K562 (cell line): ENCODE measurements at regions not wholly inside any gene's neighbourhood (a gene's known extent, or its start where the extent isn't known, plus 50 kb on each side); places are given as distances from the start of the nearest gene placed in this dataset.

Experiments used
- ATAC-seq: fragments of 200-7000 bp; cut with Tn5 transposase; 3 replicates; pipeline ENCODE4 v1.9.1; 2020; ENCODE audit warnings: moderate library complexity
- BruUV-seq: library from RNA; stranded (reverse); fragments of 400-500 nt; replicated peaks from 2 replicates; lab custom pipeline; 2021; lab: Mats Ljungman, UMichigan
- CTCF ChIA-PET: fragments of 300-600 bp; formaldehyde crosslinking; extraction: SDS; loops from one replicate; lab custom pipeline; 2021; ENCODE audit warnings: low intra/inter-chr PET ratio; lab: Yijun Ruan, JAX
- POLR2A ChIA-PET: fragments of 300-600, 350-650 bp; sonication (Branson Sonifier 250); formaldehyde crosslinking; extraction: SDS; loops from one replicate; lab custom pipeline; 2021; ENCODE audit warnings: antibody characterized with exemption, inconsistent platforms; lab: Yijun Ruan, JAX
- DNase-seq, 4 experiments: peaks; one replicate each; pipeline versions ENCODE4 v3.0.0 to v3.0.0-alpha.2; 2011 to 2018; ENCODE audit warnings: low spot score in 3 of 4, mixed read lengths in 3 of 4; ENCODE audit errors: extremely low read depth in 1 of 4
- FAIRE-seq: peaks from 2 replicates; lab custom pipeline; 2011; peaks lifted over from hg19 to GRCh38; lab: Jason Lieb, UNC
- H2AFZ ChIP-seq: 2 replicates; pipeline ENCODE4 v1.6.0; 2011; ENCODE audit warnings: low read depth, low read length, control low read depth, inconsistent platforms
- H3K27ac ChIP-seq: fragments of 200-600 bp; 3 replicates; pipeline ENCODE4 v1.8.0; 2011; ENCODE audit warnings: low read depth, mild to moderate bottlenecking, control low read depth, inconsistent platforms, low read length, moderate library complexity, mixed read lengths; ENCODE audit errors: extremely low read depth
- H3K27me3 ChIP-seq, 2 experiments: fragments of 300-600 bp in 1 of 2; 2 replicates in 1 of 2; 3 replicates in 1 of 2; pipeline versions ENCODE4 v1.6.0 to v1.8.0; 2011; ENCODE audit warnings: inconsistent platforms in 2 of 2, low read length in 2 of 2, mild to moderate bottlenecking in 1 of 2, mixed read lengths in 1 of 2, moderate library complexity in 1 of 2; ENCODE audit not compliant: control insufficient read depth in 2 of 2, insufficient read depth in 2 of 2
- H3K36me3 ChIP-seq: fragments of 300-600 bp; 3 replicates; pipeline ENCODE4 v1.8.0; 2011; ENCODE audit warnings: mild to moderate bottlenecking, low read length, inconsistent platforms; ENCODE audit not compliant: control insufficient read depth, insufficient read depth
- H3K4me1 ChIP-seq, 2 experiments: fragments of 200-600 bp in 1 of 2; replicated peaks in 1 of 2; 2 replicates in 1 of 2; 3 replicates in 1 of 2; pipeline versions ENCODE4 v1.5.1 to v1.8.0; 2011; ENCODE audit warnings: inconsistent platforms in 2 of 2, low read length in 2 of 2, mild to moderate bottlenecking in 1 of 2, mixed read lengths in 1 of 2, moderate library complexity in 1 of 2; ENCODE audit not compliant: control insufficient read depth in 2 of 2, insufficient read depth in 2 of 2
- H3K4me2 ChIP-seq: 2 replicates; pipeline ENCODE4 v1.6.1; 2011; ENCODE audit warnings: low read length, control low read depth, inconsistent platforms, mixed read lengths; ENCODE audit not compliant: insufficient read depth
- H3K4me3 ChIP-seq: fragments of 200-600 bp; sonication (generic), shearing (Covaris generic); 2 replicates; pipeline ENCODE4 v1.5.1; 2016; ENCODE audit warnings: control low read depth, inconsistent platforms
- H3K79me2 ChIP-seq: fragments of 200-600 bp; 3 replicates; pipeline ENCODE4 v1.8.0; 2011; ENCODE audit warnings: low read length, inconsistent platforms; ENCODE audit not compliant: control insufficient read depth, insufficient read depth
- H3K9ac ChIP-seq, 2 experiments: 2 replicates each; pipeline versions ENCODE4 v1.6.0 to v1.6.1; 2011; ENCODE audit warnings: low read depth in 2 of 2, low read length in 2 of 2, control low read depth in 1 of 2, inconsistent platforms in 1 of 2, mild to moderate bottlenecking in 1 of 2, mixed read lengths in 1 of 2; ENCODE audit not compliant: insufficient read depth in 1 of 2
- H3K9me1 ChIP-seq: one replicate; pipeline ENCODE4 v1.6.0; 2011; ENCODE audit warnings: inconsistent platforms, mild to moderate bottlenecking, low read length, moderate library complexity; ENCODE audit not compliant: control insufficient read depth, insufficient read depth
- H3K9me3 ChIP-seq: replicated peaks from 2 replicates; pipeline ENCODE4 v1.5.1; 2011; ENCODE audit warnings: low read depth, low read length, inconsistent platforms; ENCODE audit not compliant: control insufficient read depth, insufficient read depth
- H4K20me1 ChIP-seq: replicated peaks from 2 replicates; pipeline ENCODE4 v1.6.1; 2011; ENCODE audit warnings: low read length, inconsistent platforms, mixed read lengths; ENCODE audit not compliant: control insufficient read depth, insufficient read depth
- ATF3 ChIP-seq, 2 experiments: fragments of 450-650 bp in 1 of 2; sonication (generic) in 1 of 2; formaldehyde crosslinking in 1 of 2; IDR thresholded peaks in 1 of 2; conservative IDR thresholded peaks in 1 of 2; 2 replicates each; pipeline versions ENCODE4 v1.6.1 to v1.8.1; 2016 to 2023; ENCODE audit warnings: mild to moderate bottlenecking in 2 of 2, moderate library complexity in 2 of 2, inconsistent platforms in 1 of 2, missing genetic modification reagents in 1 of 2
- BRF1 ChIP-seq: IDR thresholded peaks from 3 replicates; pipeline ENCODE4 v1.6.1; 2011; ENCODE audit warnings: borderline replicate concordance, mild to moderate bottlenecking; ENCODE audit not compliant: insufficient read length; ENCODE audit errors: extremely low read depth
- CEBPB ChIP-seq: fragments of 450-650 bp; IDR thresholded peaks from 2 replicates; pipeline ENCODE4 v1.6.1; 2016; ENCODE audit warnings: missing genetic modification characterization, missing compliant biosample characterization
- CEBPG ChIP-seq, 3 experiments: fragments of 200-800 bp in 1 of 3; sonication (Bioruptor generic) in 1 of 3; sonication (generic) in 1 of 3; formaldehyde crosslinking in 1 of 3; IDR thresholded peaks in 2 of 3; conservative IDR thresholded peaks in 1 of 3; 2 replicates each; pipeline versions ENCODE4 v1.6.1 to v1.8.0; 2016 to 2022; ENCODE audit warnings: missing compliant biosample characterization in 2 of 3, missing genetic modification characterization in 2 of 3, mild to moderate bottlenecking in 1 of 3, missing genetic modification reagents in 1 of 3
- FOXP4 ChIP-seq: sonication (generic); formaldehyde crosslinking; IDR thresholded peaks from 2 replicates; pipeline ENCODE4 v1.8.0; 2022; ENCODE audit warnings: mild to moderate bottlenecking, missing genetic modification reagents, borderline replicate concordance
- HDAC1 ChIP-seq, 2 experiments: fragments of 450-650 bp; IDR thresholded peaks; 2 replicates each; pipeline ENCODE4 v1.6.1; 2016 to 2017; ENCODE audit warnings: inconsistent platforms in 1 of 2, mild to moderate bottlenecking in 1 of 2, moderate library complexity in 1 of 2
- NR3C1 ChIP-seq: sonication (generic); formaldehyde crosslinking; IDR thresholded peaks from 2 replicates; pipeline ENCODE4 v1.8.1; 2022; ENCODE audit warnings: missing genetic modification reagents
- RBM17 ChIP-seq: fragments of 200-400 bp; formaldehyde crosslinking; IDR thresholded peaks from 2 replicates; pipeline ENCODE4 v1.6.1; 2017; ENCODE audit warnings: low read depth, mild to moderate bottlenecking, low read length, borderline replicate concordance
- RFX1 ChIP-seq: fragments of 450-650 bp; IDR thresholded peaks from 2 replicates; pipeline ENCODE4 v1.6.1; 2016; ENCODE audit warnings: mild to moderate bottlenecking, moderate library complexity
- ZNF282 ChIP-seq: sonication (generic); formaldehyde crosslinking; IDR thresholded peaks from 2 replicates; pipeline ENCODE4 v1.8.1; 2023; ENCODE audit warnings: missing genetic modification reagents
- ZNF551 ChIP-seq: fragments of 250-450 bp; sonication (Bioruptor Pico); IDR thresholded peaks from 2 replicates; pipeline ENCODE4 v1.5.0; 2021; ENCODE audit warnings: mild to moderate bottlenecking, moderate library complexity
- ZNF592 ChIP-seq: fragments of 450-650 bp; IDR thresholded peaks from 2 replicates; pipeline ENCODE4 v1.6.1; 2017; ENCODE audit warnings: antibody characterized with exemption, mild to moderate bottlenecking
- WGBS: fragments of 100-300 bp; shearing (Covaris generic); methylation state at CpG from one replicate; pipeline ENCODE4 v1.1.6; 2016; ENCODE audit warnings: low coverage, mixed read lengths; ENCODE audit not compliant: insufficient coverage; ENCODE audit errors: missing lambda C conversion rate; 5-methylcytosine and 5-hydroxymethylcytosine counted together
- in situ Hi-C: fragments of 300-500 bp; cut with MboI; formaldehyde crosslinking; loops from 4 replicates; pipeline ENCODE4 v1.15.0; 2018; ENCODE audit warnings: inconsistent platforms, mixed read lengths
- intact Hi-C: fragments of 100-400 bp; cut with micrococcal nuclease; formaldehyde crosslinking; loops from 2 replicates; pipeline ENCODE4 v1.14.2; 2022
- TF ChIP-seq, protein P1 (sequence below): fragments of 450-650 bp; IDR thresholded peaks from 2 replicates; pipeline ENCODE4 v1.6.1; 2014; ENCODE audit warnings: low read depth, mild to moderate bottlenecking, moderate library complexity, borderline replicate concordance

GRCh38 chr7:67857698-67858097 lies 861.1 kb downstream of the TYW1 start:
- no peak for FAIRE-seq
- CTCF ChIA-PET: no interaction called here
- in situ Hi-C loops: no loop called here

More at GRCh38 chr7:67857698-67858097, 861.1 kb downstream of the TYW1 start:
- H3K36me3 ChIP-seq: no peaks in the 10 kb centered on the region
- no peak overlapping the region for H3K27ac ChIP-seq
- 11% methylated on average over 10 of the region's 10 CpGs for WGBS
- no peak overlapping the region for H3K9ac ChIP-seq
- TF ChIP-seq ZNF282 (CRISPR knock-in tag) (no peak), ZNF551 (no peak), ZNF592 (no peak), BRF1 (no peak), CEBPB (tag) (peak; percentile 93), RBM17 (no peak), ATF3 (IDR thresholded peaks at IDR 0.05) (peak; percentile 37; the same call in 1 of the 2 replicates), ATF3 (CRISPR knock-in tag; conservative IDR thresholded peaks at IDR 0.05) (no peak), RFX1 (no peak), HDAC1 (IDR thresholded peaks at IDR 0.05) (no peak), CEBPG (CRISPR knock-in tag; IDR thresholded peaks at IDR 0.05) (no peak), CEBPG (tag; conservative IDR thresholded peaks at IDR 0.05 in 1 of 2, IDR thresholded peaks at IDR 0.05 in 1 of 2) (peak; percentile 81 to 92), FOXP4 (CRISPR knock-in tag) (no peak), NR3C1 (CRISPR knock-in tag) (no peak)
- TF ChIP-seq, protein P1, sequence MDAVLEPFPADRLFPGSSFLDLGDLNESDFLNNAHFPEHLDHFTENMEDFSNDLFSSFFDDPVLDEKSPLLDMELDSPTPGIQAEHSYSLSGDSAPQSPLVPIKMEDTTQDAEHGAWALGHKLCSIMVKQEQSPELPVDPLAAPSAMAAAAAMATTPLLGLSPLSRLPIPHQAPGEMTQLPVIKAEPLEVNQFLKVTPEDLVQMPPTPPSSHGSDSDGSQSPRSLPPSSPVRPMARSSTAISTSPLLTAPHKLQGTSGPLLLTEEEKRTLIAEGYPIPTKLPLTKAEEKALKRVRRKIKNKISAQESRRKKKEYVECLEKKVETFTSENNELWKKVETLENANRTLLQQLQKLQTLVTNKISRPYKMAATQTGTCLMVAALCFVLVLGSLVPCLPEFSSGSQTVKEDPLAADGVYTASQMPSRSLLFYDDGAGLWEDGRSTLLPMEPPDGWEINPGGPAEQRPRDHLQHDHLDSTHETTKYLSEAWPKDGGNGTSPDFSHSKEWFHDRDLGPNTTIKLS: no peak
- H3K4me1 ChIP-seq: no peaks in the 10 kb centered on the region
- intact Hi-C loops: no loop called here
- H4K20me1 ChIP-seq: no peaks in the 10 kb centered on the region
- ATAC-seq: no peak
- no TSS peak for BruUV-seq
- no peak overlapping the region for H2AFZ ChIP-seq
- POLR2A ChIA-PET: no interaction called here
- peaks cover 0 to 12% of the 10 kb centered on the region in 2 experiments; a peak in 3 of 5 replicates for H3K27me3 ChIP-seq
- no peaks in the 10 kb centered on the region for H3K9me3 ChIP-seq
- no peak for DNase-seq
- H3K4me3 ChIP-seq: no peak overlapping the region
- no peaks in the 10 kb centered on the region for H3K9me1 ChIP-seq
- H3K79me2 ChIP-seq: no peaks in the 10 kb centered on the region
- no peak overlapping the region for H3K4me2 ChIP-seq
